ENCODE measurements at regions not wholly inside any gene's neighbourhood (a gene's known extent, or its start where the extent isn't known, plus 50 kb on each side); places are given as distances from the start of the nearest gene placed in this dataset.

DNA sequence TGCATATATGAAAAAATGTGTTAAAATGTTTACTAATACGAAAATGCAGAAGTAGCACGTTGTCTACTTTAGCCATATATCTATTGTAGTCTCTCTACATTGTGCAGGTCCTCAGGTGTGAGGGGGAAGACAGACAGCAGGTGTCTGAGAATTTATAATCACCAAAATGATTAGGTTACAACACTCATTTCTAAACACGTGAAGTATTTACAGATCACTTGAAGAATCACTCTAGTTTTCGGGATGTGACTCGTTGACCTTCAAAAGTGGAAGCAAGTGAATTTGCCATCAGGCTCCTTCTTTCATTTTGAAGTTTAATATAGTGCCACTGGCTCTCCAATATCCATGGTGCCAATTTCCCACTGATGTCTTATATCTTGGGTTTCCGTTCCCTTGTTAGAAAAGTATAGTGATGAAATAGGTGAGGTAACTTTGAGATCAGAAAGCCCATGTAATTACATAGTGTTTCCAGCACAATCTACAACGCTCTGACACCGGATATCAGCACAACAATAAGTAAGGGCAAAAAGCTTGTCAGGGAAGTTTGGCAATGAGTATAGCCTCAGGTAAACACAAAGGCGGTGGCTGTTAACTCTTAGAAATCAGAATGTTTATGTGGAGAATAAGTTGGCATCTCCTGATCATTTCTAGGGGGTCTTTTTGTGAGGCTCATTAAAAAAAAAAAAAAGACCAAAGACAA lies 57.5 kb upstream of the SP4 start:
- no peak for DNase-seq

DNA sequence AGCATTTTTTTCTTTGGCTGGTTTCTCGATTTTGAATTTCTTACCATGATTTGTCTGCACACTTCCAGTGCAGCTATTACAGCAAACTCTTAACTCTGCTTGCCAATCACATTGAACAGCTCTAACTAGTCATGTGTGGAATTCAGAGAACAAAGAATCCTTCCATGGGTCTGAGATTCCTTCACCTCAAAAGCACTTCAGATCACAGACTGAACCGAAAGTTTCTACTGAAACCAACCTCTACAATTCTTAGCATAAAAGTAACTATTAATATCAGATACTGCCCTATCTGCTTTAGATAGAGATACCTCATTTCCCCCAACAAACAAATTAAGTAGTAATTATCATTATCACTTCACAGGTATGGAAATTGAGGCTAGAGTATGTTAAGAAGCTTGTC lies 56.5 kb upstream of the SP4 start:
- no peak for DNase-seq

DNA sequence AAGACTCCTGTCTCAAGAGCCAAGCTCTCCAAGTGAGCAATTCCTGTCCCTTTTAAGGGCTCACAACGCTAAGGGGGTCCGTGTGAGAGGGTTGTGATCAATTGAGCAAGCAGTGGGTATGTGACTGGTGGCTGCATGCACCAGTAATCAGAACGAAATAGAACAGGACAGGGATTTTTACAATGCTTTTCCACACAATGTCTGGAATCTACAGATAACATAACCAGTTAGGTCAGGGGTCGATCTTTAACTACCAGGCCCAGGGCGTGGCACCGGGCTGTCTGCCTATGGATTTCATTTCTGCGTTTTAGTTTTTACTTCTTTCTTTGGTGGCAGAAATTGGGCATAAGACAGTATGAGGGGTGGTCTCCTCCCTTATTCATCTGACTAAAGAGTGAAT lies 54.9 kb upstream of the SP4 start:
- no peak for DNase-seq

DNA sequence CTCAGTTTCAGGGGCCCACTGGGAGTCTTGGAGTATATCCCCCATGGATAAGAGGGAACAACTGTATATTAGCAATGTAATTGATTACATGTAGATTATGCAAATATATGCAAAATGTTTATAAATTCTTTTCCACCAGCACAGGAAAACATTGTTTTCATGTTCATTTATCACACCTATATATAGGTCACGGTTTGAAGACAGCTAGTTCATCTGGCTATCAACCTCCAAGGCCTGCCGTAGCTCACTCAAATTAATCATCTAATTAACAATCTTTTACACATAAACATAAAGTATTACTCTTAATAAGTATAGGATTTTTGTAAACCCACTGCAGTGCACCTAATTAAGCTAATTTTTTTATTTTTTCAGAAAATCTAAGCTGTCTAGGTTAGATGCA lies 53.7 kb upstream of the SP4 start:
- no peak for DNase-seq

DNA sequence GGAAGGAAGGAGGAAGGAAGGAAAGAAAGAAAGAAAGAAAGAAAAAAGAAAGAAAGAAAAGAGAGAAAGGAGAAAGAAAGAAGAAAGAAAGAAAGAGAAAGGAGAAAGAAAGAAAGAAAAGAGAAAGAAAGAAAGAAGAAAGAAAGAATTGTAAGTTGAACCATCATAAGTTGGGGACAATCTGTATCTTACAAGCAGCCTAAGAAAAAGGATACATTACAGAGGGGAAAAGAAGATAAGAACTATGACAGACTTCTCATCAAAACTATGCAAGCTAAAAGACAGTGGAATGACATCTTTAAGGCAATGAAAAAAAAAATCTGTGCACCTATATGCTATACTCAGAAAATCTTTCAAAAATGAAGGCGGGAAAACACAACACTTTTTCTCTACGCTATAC lies 50.3 kb upstream of the SP4 start:
- DNase-seq: no peak
